T-helper 1 cell (primary cell): ENCODE measurements at regions not wholly inside any gene's neighbourhood (a gene's known extent, or its start where the extent isn't known, plus 50 kb on each side); places are given as distances from the start of the nearest gene placed in this dataset.
"Not testable (repeated sequence)": the region's sequence is repeated elsewhere in the genome, so short reads cannot be mapped to it uniquely, and the experiment has no call there.

Experiments used
- DNase-seq, 5 donors: peaks; one replicate each; pipeline ENCODE4 v3.0.0-alpha.2; 2012 to 2020

- DNase-seq, result peak in 4 of 5 donors; percentile 13 to 49 (median 24)
These were observed 263.6 kb downstream of the DUSP10 start for GRCh38 chr1:221478050-221478949.

- no peak for DNase-seq
These were observed 253.9 kb downstream of the DUSP10 start for GRCh38 chr1:221487781-221488524.

DNA sequence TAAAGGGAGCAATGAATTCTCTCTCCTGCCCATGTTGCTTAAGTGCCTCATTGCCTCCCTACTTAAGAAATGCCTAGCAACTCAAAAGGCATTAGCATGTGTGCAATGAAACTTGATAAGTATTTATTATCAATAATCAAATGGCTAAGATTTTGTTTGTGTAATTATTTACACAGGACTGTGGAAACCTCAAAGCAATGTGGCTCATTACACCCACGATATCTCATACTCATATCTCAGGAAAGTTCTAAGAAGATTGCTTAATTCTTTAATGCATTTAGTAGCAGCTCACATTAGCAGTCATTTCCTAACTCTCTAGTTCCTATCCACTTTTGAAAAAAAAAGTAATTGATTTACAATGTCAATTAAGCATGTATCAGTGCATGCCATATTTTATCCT lies 253.3 kb downstream of the DUSP10 start:
- DNase-seq, result no peak

DNA sequence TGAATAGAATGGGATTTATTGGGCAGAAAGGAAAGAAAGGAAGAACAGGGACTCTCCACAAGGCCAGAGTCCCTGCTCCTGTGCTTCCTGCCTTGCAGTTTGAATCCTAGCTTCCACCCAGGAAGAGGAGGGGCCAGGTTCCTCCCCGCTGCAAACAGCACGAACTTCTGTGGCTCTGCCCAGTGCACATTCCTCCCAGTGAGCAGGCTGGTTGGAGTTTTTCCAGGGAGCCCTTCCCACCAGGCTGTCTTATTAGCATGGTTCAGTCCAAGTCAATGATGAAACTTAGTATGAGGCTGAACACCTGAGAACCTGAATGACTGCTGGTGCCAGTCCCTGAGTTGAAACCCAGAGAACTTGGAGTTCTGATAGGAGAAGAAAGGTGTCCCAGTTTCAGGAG lies 247.2 kb downstream of the DUSP10 start:
- DNase-seq, result no peak

- DNase-seq, result no peak
These were observed 244.8 kb downstream of the DUSP10 start for GRCh38 chr1:221497046-221497445.

- no peak for DNase-seq
These were observed 238.6 kb downstream of the DUSP10 start for GRCh38 chr1:221503268-221503667.

DNA sequence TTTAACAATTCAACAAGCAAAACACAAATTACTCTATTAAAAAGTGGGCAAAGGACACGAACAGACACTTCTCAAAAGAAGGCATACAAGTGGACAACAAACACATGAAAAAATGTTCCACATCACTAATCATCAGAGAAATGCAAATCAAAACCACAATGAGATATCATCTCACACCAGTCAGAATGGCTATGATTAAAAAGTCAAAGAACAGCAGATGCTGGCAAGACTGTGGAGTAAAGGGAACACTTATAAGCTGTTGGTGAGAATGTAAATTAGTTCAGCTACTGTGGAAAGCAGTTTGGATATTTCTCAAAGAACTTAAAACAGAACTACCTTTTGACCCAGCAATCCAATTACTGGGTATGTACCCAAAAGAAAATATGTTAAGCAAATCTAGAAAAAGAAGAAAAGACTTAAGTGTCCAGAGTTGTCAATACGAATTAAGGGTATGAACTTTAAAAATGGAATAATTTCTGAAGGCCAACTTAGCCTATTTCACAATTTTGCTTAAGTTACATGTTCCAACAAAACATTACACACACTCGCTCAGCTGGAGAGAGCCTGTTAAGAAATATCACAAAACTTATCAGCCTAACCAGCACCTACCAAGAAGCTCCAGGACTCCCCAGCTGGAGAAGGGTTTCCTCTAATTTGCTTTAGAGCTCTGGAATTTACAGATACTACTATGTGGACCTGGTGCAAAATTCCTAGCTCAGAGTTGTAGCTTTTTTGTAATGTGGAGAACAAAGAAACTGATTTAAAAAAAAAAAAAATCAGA lies 232.1 kb downstream of the DUSP10 start:
- no peak for DNase-seq

DNA sequence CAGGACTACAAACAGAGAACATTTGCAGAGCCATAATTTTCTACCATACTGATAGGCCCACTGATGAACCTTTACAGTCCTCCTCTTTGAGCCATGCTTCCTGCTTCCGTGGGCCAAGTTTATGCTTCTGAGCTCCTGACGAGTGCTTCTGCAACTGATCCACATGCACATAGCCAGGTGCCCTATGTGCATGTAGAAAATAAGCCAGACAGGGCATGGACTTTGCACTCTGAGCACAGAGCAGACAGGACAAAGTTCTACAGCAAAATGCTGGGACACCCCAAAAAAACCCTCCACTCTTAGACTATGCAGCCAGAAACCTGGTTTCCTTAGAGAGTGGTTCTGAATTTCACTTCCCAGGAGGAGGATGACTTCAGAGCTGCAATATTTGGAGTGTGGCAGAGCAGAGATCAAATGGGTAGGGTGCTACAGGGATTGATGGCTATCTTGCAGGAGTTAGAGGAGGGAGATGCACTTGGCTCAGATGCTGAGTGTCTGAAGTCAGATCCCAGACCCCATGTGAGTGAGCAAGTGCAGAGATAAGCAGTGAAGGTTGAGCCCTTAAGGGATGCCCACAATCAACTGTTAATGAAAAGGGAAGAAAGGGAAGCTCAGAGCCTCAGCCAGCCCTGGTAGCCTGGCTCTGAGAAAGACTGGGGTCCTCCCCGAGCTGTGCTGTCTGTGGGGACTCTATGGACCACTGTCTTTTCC lies 230.9 kb downstream of the DUSP10 start:
- no peak for DNase-seq

- no peak for DNase-seq
These were observed 230.1 kb downstream of the DUSP10 start for GRCh38 chr1:221511797-221512196.

DNA sequence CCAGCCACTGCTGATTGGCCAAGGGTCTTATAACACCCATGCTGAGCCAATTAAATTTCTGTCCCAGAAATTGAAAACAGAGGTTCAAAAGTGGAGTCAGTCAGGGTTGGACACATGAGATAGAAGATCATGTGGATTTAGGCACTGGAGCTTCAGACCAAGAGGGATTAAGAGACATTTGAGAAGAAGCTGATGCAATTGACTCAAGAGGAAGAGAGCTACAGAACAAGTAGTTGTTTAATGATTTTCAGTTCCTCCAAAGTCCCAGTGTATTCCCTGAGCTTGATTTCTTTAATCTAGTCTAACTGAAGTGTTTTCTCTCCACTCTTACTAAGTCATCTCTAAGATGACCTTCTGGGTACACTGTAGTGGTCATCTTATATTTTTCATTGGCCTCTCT lies 227.1 kb downstream of the DUSP10 start:
- no peak for DNase-seq

- no peak for DNase-seq
These were observed 226.4 kb downstream of the DUSP10 start for GRCh38 chr1:221515496-221515895.

GRCh38 chr1:221517961-221518360 lies 223.9 kb downstream of the DUSP10 start:
- DNase-seq, result no peak

DNA sequence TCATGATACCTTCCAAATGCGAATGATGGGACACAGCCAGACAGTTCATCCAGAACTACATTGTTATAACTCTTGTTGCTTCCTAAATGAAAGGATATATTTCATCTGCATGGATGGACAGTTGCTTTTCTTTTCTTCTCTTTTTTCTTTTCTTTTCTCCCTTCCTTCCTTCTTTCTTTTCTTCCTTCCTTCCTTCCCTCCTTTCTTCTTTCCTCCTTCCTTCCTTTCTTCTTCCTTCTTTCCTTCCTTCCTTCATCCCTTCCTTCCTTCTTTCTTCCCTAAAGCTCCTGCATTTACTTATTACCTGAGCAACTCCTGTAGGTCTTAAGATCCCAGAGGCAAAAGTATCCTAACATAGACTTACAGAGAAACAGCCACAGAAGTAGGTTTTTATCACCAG lies 221.6 kb downstream of the DUSP10 start:
- DNase-seq, result no peak

DNA sequence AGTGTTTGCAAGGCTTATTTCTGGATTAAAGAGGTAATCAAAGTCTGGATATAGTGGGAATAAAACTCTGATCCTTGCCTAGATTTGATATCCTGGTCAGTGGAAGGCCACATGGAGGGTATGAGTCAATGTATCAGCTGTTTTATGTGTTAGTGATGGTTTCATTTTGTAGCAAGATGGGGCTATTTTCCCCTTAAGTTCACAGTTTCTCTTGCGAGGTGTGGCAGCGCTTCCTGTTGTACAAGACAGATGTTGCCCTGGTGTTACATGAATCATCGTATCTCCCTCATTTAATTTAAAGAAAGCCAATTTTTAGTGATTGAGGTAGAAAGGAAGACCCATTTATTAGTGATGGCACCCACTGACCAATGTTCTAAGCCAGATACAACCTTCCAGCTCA lies 220.2 kb downstream of the DUSP10 start:
- peak in 1 of 5 donors; percentile 10 for DNase-seq

DNA sequence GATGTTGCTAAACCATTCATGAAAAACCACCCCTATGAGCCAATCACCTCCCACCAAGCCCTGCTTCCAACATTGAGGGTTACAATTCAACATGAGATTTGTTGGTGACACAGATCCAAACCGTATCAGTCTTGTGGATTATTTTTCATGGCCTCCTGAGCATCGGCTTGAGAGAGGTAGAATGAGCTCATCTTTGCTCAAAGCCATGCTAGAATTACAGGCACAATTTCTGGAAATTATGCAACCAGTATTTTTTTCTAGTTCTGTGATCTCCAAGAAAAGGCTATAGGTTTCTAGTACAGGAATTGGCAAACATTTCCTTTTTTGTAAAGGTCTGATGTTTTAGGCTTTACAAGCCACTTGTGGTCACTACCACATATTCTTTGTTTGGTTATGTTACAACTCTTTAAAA lies 219.4 kb downstream of the DUSP10 start:
- peak in 1 of 5 donors; percentile 20 for DNase-seq

- no peak for DNase-seq
These were observed 216.1 kb downstream of the DUSP10 start for GRCh38 chr1:221525749-221526148.

- no peak for DNase-seq
These were observed 214.6 kb downstream of the DUSP10 start for GRCh38 chr1:221527302-221527701.

DNA sequence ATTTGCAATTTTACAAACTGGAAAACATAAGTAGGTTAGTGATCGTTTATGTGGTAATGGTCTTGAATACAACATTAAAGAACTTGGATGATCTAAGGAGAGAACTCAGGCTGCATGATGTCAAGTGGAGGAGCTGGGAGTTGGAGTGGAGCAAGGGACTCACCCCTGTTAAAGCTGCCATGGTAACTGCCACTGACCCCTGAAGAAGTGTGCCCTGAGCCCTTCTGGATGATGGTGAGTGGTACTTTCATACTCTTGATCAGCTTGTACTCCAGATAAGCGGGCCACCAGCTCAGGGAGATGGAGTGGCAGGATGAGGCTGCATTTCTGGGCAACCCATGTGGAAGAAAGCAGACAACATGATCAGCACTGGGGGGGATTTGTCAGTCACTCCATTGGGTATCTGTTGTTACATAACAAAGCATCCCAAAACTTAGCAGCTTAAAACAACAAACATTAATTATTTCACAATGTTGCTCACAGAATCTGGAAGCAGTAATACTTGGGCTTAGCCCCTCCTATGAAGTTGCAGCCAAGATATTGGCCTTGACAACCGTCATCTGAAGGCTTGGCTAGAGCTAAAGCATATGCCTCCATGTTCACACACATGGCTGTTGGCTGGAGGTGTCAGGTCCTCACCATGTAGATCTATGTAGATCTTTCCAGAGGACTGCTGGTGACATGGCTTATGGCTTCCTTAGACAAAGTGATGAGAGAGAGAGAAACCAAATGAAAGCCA lies 213.8 kb downstream of the DUSP10 start:
- no peak for DNase-seq

GRCh38 chr1:221530159-221530558 lies 211.7 kb downstream of the DUSP10 start:
- not testable (repeated sequence) for DNase-seq

DNA sequence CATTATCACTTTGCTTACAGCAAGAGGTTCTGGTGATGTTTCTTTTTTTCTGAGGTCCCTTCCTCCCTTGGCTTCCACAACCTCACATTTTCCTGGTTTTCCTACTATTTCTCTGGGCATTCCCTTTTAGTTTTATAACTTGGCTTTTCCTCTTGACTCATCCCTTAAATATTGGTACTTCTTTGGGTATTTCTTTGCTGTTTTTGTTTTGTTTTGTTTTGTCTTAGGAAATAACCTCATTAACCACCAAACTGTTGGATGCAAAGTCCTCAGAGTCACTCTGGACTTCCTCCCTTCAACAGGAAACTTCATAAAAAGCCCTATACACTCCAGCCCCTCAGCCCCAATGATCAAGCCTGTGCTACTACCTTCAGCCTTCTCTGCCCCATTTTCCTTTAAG lies 211.1 kb downstream of the DUSP10 start:
- no peak for DNase-seq

GRCh38 chr1:221532071-221532773 lies 209.7 kb downstream of the DUSP10 start:
- DNase-seq, result no peak
